A673 (cell line): ENCODE measurements at regions not wholly inside any gene's neighbourhood (a gene's known extent, or its start where the extent isn't known, plus 50 kb on each side); places are given as distances from the start of the nearest gene placed in this dataset.

Experiments used
- BruUV-seq: library from RNA; stranded (reverse); fragments of 400-500 nt; replicated peaks from 2 replicates; lab custom pipeline; 2021; lab: Mats Ljungman, UMichigan
- CTCF ChIA-PET: fragments of 300-600 bp; sonication (Branson Sonifier 250); formaldehyde crosslinking; loops from one replicate; lab custom pipeline; 2022; ENCODE audit warnings: antibody characterized with exemption; lab: Charles Lee
- POLR2A ChIA-PET: fragments of 300-600 bp; sonication (Branson Sonifier 250); formaldehyde crosslinking; loops from one replicate; lab custom pipeline; 2022; ENCODE audit warnings: antibody characterized with exemption; ENCODE audit not compliant: low non-redundant PET; lab: Charles Lee
- DNase-seq: peaks from one replicate; pipeline ENCODE4 v3.0.0-alpha.2; 2015; ENCODE audit warnings: low spot score
- H3K27ac ChIP-seq: fragments of 200-600 bp; sonication (generic); 2 replicates; pipeline ENCODE4 v1.5.1; 2016; ENCODE audit warnings: mixed run types, low read depth, mild to moderate bottlenecking, mixed read lengths, antibody characterized with exemption, low read length; ENCODE audit not compliant: poor library complexity, severe bottlenecking
- H3K27me3 ChIP-seq: fragments of 200-600 bp; sonication (generic); replicated peaks from 2 replicates; pipeline ENCODE4 v1.6.1; 2017; ENCODE audit warnings: mixed run types, low read depth, mild to moderate bottlenecking, mixed read lengths, antibody characterized with exemption, low read length; ENCODE audit not compliant: insufficient read depth, poor library complexity
- H3K36me3 ChIP-seq: fragments of 200-600 bp; sonication (generic); 2 replicates; pipeline ENCODE4 v1.6.1; 2016; ENCODE audit warnings: mixed run types, mild to moderate bottlenecking, mixed read lengths, antibody characterized with exemption, low read length; ENCODE audit not compliant: insufficient read depth, poor library complexity, severe bottlenecking
- H3K4me1 ChIP-seq: fragments of 200-600 bp; sonication (generic); 2 replicates; pipeline ENCODE4 v1.6.1; 2017; ENCODE audit warnings: mixed run types, mild to moderate bottlenecking, mixed read lengths, antibody characterized with exemption, low read length; ENCODE audit not compliant: insufficient read depth, poor library complexity, severe bottlenecking
- H3K4me3 ChIP-seq: fragments of 200-600 bp; sonication (generic); 2 replicates; pipeline ENCODE4 v1.5.1; 2016; ENCODE audit warnings: low read depth, mixed run types, mild to moderate bottlenecking, mixed read lengths, low read length; ENCODE audit not compliant: poor library complexity, severe bottlenecking
- H3K9me3 ChIP-seq: fragments of 200-600 bp; sonication (generic); 2 replicates; pipeline ENCODE4 v1.6.1; 2016; ENCODE audit warnings: mixed run types, low read depth, mild to moderate bottlenecking, mixed read lengths, antibody characterized with exemption, low read length; ENCODE audit not compliant: poor library complexity, severe bottlenecking
- CTCF ChIP-seq: fragments of 300-800, 200-600 bp; sonication (generic); conservative IDR thresholded peaks from 2 replicates; pipeline ENCODE4 v1.5.1; 2017; ENCODE audit warnings: low read depth, mild to moderate bottlenecking, antibody characterized with exemption, low read length, moderate library complexity, mixed read lengths
- EZH2 ChIP-seq: fragments of 200-600 bp; sonication (generic); IDR thresholded peaks from 2 replicates; pipeline ENCODE4 v1.6.1; 2017; ENCODE audit warnings: borderline replicate concordance, low read depth, mild to moderate bottlenecking, mixed read lengths, antibody characterized with exemption, low read length; ENCODE audit not compliant: poor library complexity, severe bottlenecking
- intact Hi-C: fragments of 100-400 bp; cut with micrococcal nuclease; formaldehyde crosslinking; loops from one replicate; pipeline ENCODE4 v1.10.0; 2022; ENCODE audit not compliant: unreplicated experiment

GRCh38 chr12:20011200-20011599 is 357.1 kb upstream of the PDE3A start:
- POLR2A ChIA-PET = no interaction called here
- Histone ChIP-seq H3K27ac (no peak overlapping the region), H3K4me1 (no peaks in the 10 kb centered on the region), H3K27me3 (no peaks in the 10 kb centered on the region), H3K9me3 (no peaks in the 10 kb centered on the region), H3K36me3 (no peaks in the 10 kb centered on the region), H3K4me3 (no peak overlapping the region)
- TF ChIP-seq EZH2 (no peak), CTCF (no peak)
- no TSS peak for BruUV-seq
- peak; percentile 30 for DNase-seq
- CTCF ChIA-PET = no interaction called here
- intact Hi-C loops = no loop called here

GRCh38 chr12:20017802-20018201 is 350.5 kb upstream of the PDE3A start:
- BruUV-seq = no TSS peak
- no peak for TF ChIP-seq EZH2
- TF ChIP-seq CTCF = no peak
- Histone ChIP-seq H3K4me3 (no peak overlapping the region), H3K4me1 (no peaks in the 10 kb centered on the region), H3K27me3 (no peaks in the 10 kb centered on the region), H3K27ac (no peak overlapping the region), H3K36me3 (no peaks in the 10 kb centered on the region), H3K9me3 (no peaks in the 10 kb centered on the region)
- intact Hi-C loops = no loop called here
- ChIA-PET CTCF (no interaction called here), POLR2A (no interaction called here)
- DNase-seq = no peak

- Histone ChIP-seq H3K9me3 (no peaks in the 10 kb centered on the region), H3K27me3 (no peaks in the 10 kb centered on the region), H3K4me1 (no peaks in the 10 kb centered on the region), H3K36me3 (no peaks in the 10 kb centered on the region), H3K27ac (no peak overlapping the region), H3K4me3 (no peak overlapping the region)
- no peak for DNase-seq
- POLR2A ChIA-PET = no interaction called here
- CTCF ChIA-PET = no interaction called here
- intact Hi-C loops = no loop called here
- BruUV-seq = no TSS peak
- TF ChIP-seq CTCF (no peak), EZH2 (no peak)
Measured at GRCh38 chr12:20018406-20018805, 349.9 kb upstream of the PDE3A start.
